GM23338 (cell line): ENCODE measurements at regions not wholly inside any gene's neighbourhood (a gene's known extent, or its start where the extent isn't known, plus 50 kb on each side); places are given as distances from the start of the nearest gene placed in this dataset.

Experiments used
- ATAC-seq: fragments of 200-7000 bp; cut with Tn5 transposase; 3 replicates; pipeline ENCODE4 v1.9.1; 2020
- DNase-seq: peaks from one replicate; pipeline ENCODE4 v3.0.0-alpha.2; 2015; ENCODE audit warnings: low spot score
- H2AFZ ChIP-seq: fragments of 200-600 bp; sonication (generic); 2 replicates; pipeline ENCODE4 v1.8.0; 2016; ENCODE audit warnings: antibody characterized with exemption, mild to moderate bottlenecking, moderate library complexity
- H3F3A ChIP-seq: fragments of 200-600 bp; sonication (generic); replicated peaks from 2 replicates; pipeline ENCODE4 v1.8.0; 2017; ENCODE audit warnings: antibody characterized with exemption, mixed run types, low read depth
- H3K27ac ChIP-seq: fragments of 200-600 bp; sonication (generic); 2 replicates; pipeline ENCODE4 v1.6.1; 2016; ENCODE audit warnings: low read depth
- H3K27me3 ChIP-seq: fragments of 200-600 bp; sonication (generic); 2 replicates; pipeline ENCODE4 v1.8.0; 2016; ENCODE audit warnings: mild to moderate bottlenecking, mixed run types, moderate library complexity; ENCODE audit not compliant: insufficient read depth
- H3K36me3 ChIP-seq: fragments of 200-600 bp; sonication (generic); 2 replicates; pipeline ENCODE4 v1.8.0; 2016; ENCODE audit warnings: mild to moderate bottlenecking; ENCODE audit not compliant: insufficient read depth
- H3K4me1 ChIP-seq: fragments of 200-600 bp; sonication (generic); 2 replicates; pipeline ENCODE4 v1.8.0; 2016; ENCODE audit warnings: mild to moderate bottlenecking, moderate library complexity; ENCODE audit not compliant: insufficient read depth
- H3K4me2 ChIP-seq: fragments of 200-600 bp; sonication (generic); 2 replicates; pipeline ENCODE4 v1.7.1; 2017; ENCODE audit warnings: mixed run types
- H3K4me3 ChIP-seq: fragments of 200-600 bp; sonication (generic); 2 replicates; pipeline ENCODE4 v1.6.1; 2016; ENCODE audit warnings: mixed run types
- H3K79me2 ChIP-seq: fragments of 200-600 bp; sonication (generic); replicated peaks from 2 replicates; pipeline ENCODE4 v1.8.0; 2017; ENCODE audit warnings: mild to moderate bottlenecking; ENCODE audit not compliant: insufficient read depth
- H3K9me2 ChIP-seq: fragments of 200-600 bp; sonication (generic); 2 replicates; pipeline ENCODE4 v1.8.0; 2017; ENCODE audit not compliant: insufficient read depth
- H4K20me1 ChIP-seq: fragments of 200-600 bp; sonication (generic); replicated peaks from 2 replicates; pipeline ENCODE4 v1.8.0; 2017; ENCODE audit warnings: mild to moderate bottlenecking; ENCODE audit not compliant: insufficient read depth
- H3K27ac Mint-ChIP-seq: 2 replicates; pipeline ENCODE4 v1.8.0; 2020; ENCODE audit warnings: inconsistent platforms, mild to moderate bottlenecking, moderate library complexity, mixed read lengths
- H3K27me3 Mint-ChIP-seq: 3 replicates; pipeline ENCODE4 v1.8.0; 2022; ENCODE audit warnings: low read depth, mild to moderate bottlenecking, moderate library complexity, mixed read lengths, inconsistent platforms; ENCODE audit not compliant: insufficient read depth, poor library complexity
- H3K36me3 Mint-ChIP-seq: 3 replicates; pipeline ENCODE4 v1.8.0; 2021; ENCODE audit warnings: low read depth, mild to moderate bottlenecking, inconsistent platforms, moderate library complexity, mixed read lengths
- H3K4me1 Mint-ChIP-seq: 3 replicates; pipeline ENCODE4 v1.8.0; 2020; ENCODE audit warnings: mild to moderate bottlenecking, inconsistent platforms, mixed read lengths
- H3K4me3 Mint-ChIP-seq: 3 replicates; pipeline ENCODE4 v1.8.0; 2021; ENCODE audit warnings: moderate library complexity, mild to moderate bottlenecking, inconsistent platforms, mixed read lengths
- H3K9me3 Mint-ChIP-seq: 3 replicates; pipeline ENCODE4 v1.8.0; 2020; ENCODE audit warnings: moderate library complexity, mild to moderate bottlenecking, inconsistent platforms, mixed read lengths
- CREB1 ChIP-seq: fragments of 250-450 bp; sonication (Bioruptor Pico); IDR thresholded peaks from 2 replicates; pipeline ENCODE4 v1.5.0; 2020; ENCODE audit warnings: low read depth, mild to moderate bottlenecking, moderate library complexity
- EZH2 ChIP-seq: fragments of 200-600 bp; sonication (generic); IDR thresholded peaks from one replicate; pipeline ENCODE4 v1.8.0; 2017; ENCODE audit warnings: antibody characterized with exemption, mild to moderate bottlenecking, low read depth; ENCODE audit not compliant: unreplicated experiment
- JUNB ChIP-seq: IDR thresholded peaks from one replicate; pipeline ENCODE4 v1.6.1; 2016; ENCODE audit warnings: antibody characterized with exemption; ENCODE audit not compliant: unreplicated experiment
- REST ChIP-seq: IDR thresholded peaks from one replicate; pipeline ENCODE4 v1.6.1; 2018; ENCODE audit warnings: antibody characterized with exemption; ENCODE audit not compliant: unreplicated experiment
- ZNF462 ChIP-seq: fragments of 250-450 bp; sonication (Bioruptor Pico); IDR thresholded peaks from 2 replicates; pipeline ENCODE4 v1.5.0; 2020; ENCODE audit warnings: mild to moderate bottlenecking, moderate library complexity

- ATAC-seq (no peak), DNase-seq (no peak)
- H3K79me2 ChIP-seq: no peaks in the 10 kb centered on the region
- Mint-ChIP-seq H3K27ac (no peak overlapping the region), H3K9me3 (peaks cover 10% of the 10 kb centered on the region), H3K4me3 (no peak overlapping the region), H3K4me1 (peaks cover 2% of the 10 kb centered on the region; the same call in 2 of the 3 replicates), H3K27me3 (peaks cover 3% of the 10 kb centered on the region), H3K36me3 (peaks cover 3% of the 10 kb centered on the region; the same call in 1 of the 3 replicates)
- H3K27me3 ChIP-seq: no peaks in the 10 kb centered on the region
- no peak overlapping the region for H3K4me2 ChIP-seq
- no peak overlapping the region for H3K4me3 ChIP-seq
- no peaks in the 10 kb centered on the region for H3K4me1 ChIP-seq
- no peak for TF ChIP-seq ZNF462
- no peak for TF ChIP-seq REST
- TF ChIP-seq CREB1 (CRISPR knock-in tag): no peak
- TF ChIP-seq EZH2: no peak
- TF ChIP-seq JUNB: no peak
- H3K36me3 ChIP-seq: no peaks in the 10 kb centered on the region
- H3F3A ChIP-seq: no peaks in the 10 kb centered on the region
- H3K9me2 ChIP-seq: 0 out of 2 replicates have a peak, but pooled peaks cover 8% of the 10 kb centered on the region
- no peak overlapping the region for H3K27ac ChIP-seq
- peak overlapping the region; percentile 3; the same call in 1 of the 2 replicates for H2AFZ ChIP-seq
- no peaks in the 10 kb centered on the region for H4K20me1 ChIP-seq
Measured at GRCh38 chr10:47207281-47207615, 92.7 kb upstream of the GDF10 start.
